Neural cell (in vitro differentiated cells): ENCODE measurements at regions not wholly inside any gene's neighbourhood (a gene's known extent, or its start where the extent isn't known, plus 50 kb on each side); places are given as distances from the start of the nearest gene placed in this dataset.

Experiments
- H2AFZ ChIP-seq: fragments of 200-600, 300-800 bp; sonication (generic), shearing (Covaris generic); 2 replicates; pipeline ENCODE4 v1.6.0; 2014; ENCODE audit warnings: low read depth, mild to moderate bottlenecking, antibody characterized with exemption, low read length, moderate library complexity
- H3F3A ChIP-seq: fragments of 200-600 bp; shearing (Covaris generic); 2 replicates; pipeline ENCODE4 v1.6.1; 2016; ENCODE audit warnings: mild to moderate bottlenecking, moderate library complexity, mixed read lengths, antibody characterized with exemption, low read length; ENCODE audit not compliant: insufficient read depth, poor library complexity, severe bottlenecking
- H3K27ac ChIP-seq: fragments of 200-600, 300-800 bp; sonication (generic), shearing (Covaris generic); 2 replicates; pipeline ENCODE4 v1.5.1; 2014; ENCODE audit warnings: mild to moderate bottlenecking, low read length, moderate library complexity
- H3K27me3 ChIP-seq: fragments of 300-800, 200-600 bp; sonication (generic), shearing (Covaris generic); 2 replicates; pipeline ENCODE4 v1.6.0; 2014; ENCODE audit warnings: mild to moderate bottlenecking, low read depth, low read length, moderate library complexity; ENCODE audit not compliant: insufficient read depth
- H3K36me3 ChIP-seq: fragments of 300-800, 200-600 bp; sonication (generic), shearing (Covaris generic); 2 replicates; pipeline ENCODE4 v1.5.1; 2014; ENCODE audit warnings: mild to moderate bottlenecking, antibody characterized with exemption, low read length, moderate library complexity; ENCODE audit not compliant: insufficient read depth
- H3K4me2 ChIP-seq: fragments of 300-800, 200-600 bp; sonication (generic), shearing (Covaris generic); 2 replicates; pipeline ENCODE4 v1.6.0; 2014; ENCODE audit warnings: mild to moderate bottlenecking, low read length
- H3K4me3 ChIP-seq: fragments of 300-800, 200-600 bp; sonication (generic), shearing (Covaris generic); 2 replicates; pipeline ENCODE4 v1.5.1; 2014; ENCODE audit warnings: mild to moderate bottlenecking, low read length, moderate library complexity
- H3K79me2 ChIP-seq: fragments of 200-600 bp; shearing (Covaris generic); replicated peaks from 2 replicates; pipeline ENCODE4 v1.6.0; 2014; ENCODE audit warnings: mild to moderate bottlenecking, low read length, moderate library complexity; ENCODE audit not compliant: insufficient read depth
- H3K9ac ChIP-seq: fragments of 300-800, 200-600 bp; sonication (generic), shearing (Covaris generic); 2 replicates; pipeline ENCODE4 v1.6.1; 2016; ENCODE audit warnings: mild to moderate bottlenecking, low read length, mixed read lengths
- H3K9me2 ChIP-seq: fragments of 200-600 bp; shearing (Covaris generic); 2 replicates; pipeline ENCODE4 v1.6.1; 2016; ENCODE audit warnings: mild to moderate bottlenecking, low read length, mixed read lengths; ENCODE audit not compliant: insufficient read depth
- H3K9me3 ChIP-seq: fragments of 200-600, 300-800 bp; sonication (generic), shearing (Covaris generic); 2 replicates; pipeline ENCODE4 v1.6.1; 2016; ENCODE audit warnings: mild to moderate bottlenecking, mixed run types, low read length, moderate library complexity, mixed read lengths
- H4K20me1 ChIP-seq: fragments of 200-600 bp; shearing (Covaris generic); 2 replicates; pipeline ENCODE4 v1.6.1; 2016; ENCODE audit warnings: mild to moderate bottlenecking, mixed run types; ENCODE audit not compliant: insufficient read depth
- CTCF ChIP-seq: fragments of 450-650 bp; IDR thresholded peaks from 2 replicates; pipeline ENCODE4 v1.5.1; 2014; ENCODE audit warnings: antibody characterized with exemption, mild to moderate bottlenecking, moderate library complexity; ENCODE audit not compliant: poor library complexity, severe bottlenecking
- EP300 ChIP-seq: fragments of 450-650 bp; conservative IDR thresholded peaks from 2 replicates; pipeline ENCODE4 v1.6.1; 2014; ENCODE audit warnings: antibody characterized with exemption, mild to moderate bottlenecking, moderate library complexity; ENCODE audit not compliant: poor library complexity, severe bottlenecking
- EZH2 ChIP-seq: fragments of 200-600, 300-800 bp; shearing (Covaris generic), sonication (generic); IDR thresholded peaks from 2 replicates; pipeline ENCODE4 v1.6.1; 2014; ENCODE audit warnings: antibody characterized with exemption, low read length, borderline replicate concordance, mild to moderate bottlenecking; ENCODE audit not compliant: insufficient read depth, poor library complexity, severe bottlenecking
- MXI1 ChIP-seq: fragments of 450-650 bp; conservative IDR thresholded peaks from 2 replicates; pipeline ENCODE4 v1.6.1; 2014; ENCODE audit warnings: antibody characterized with exemption, mild to moderate bottlenecking; ENCODE audit not compliant: poor library complexity, severe bottlenecking
- POLR2AphosphoS5 ChIP-seq: IDR thresholded peaks from 2 replicates; pipeline ENCODE4 v1.6.1; 2012
- RAD21 ChIP-seq: fragments of 450-650 bp; conservative IDR thresholded peaks from 2 replicates; pipeline ENCODE4 v1.6.1; 2014; ENCODE audit warnings: antibody characterized with exemption, mild to moderate bottlenecking, moderate library complexity
- REST ChIP-seq: IDR thresholded peaks from 2 replicates; pipeline ENCODE4 v1.6.1; 2012; ENCODE audit warnings: borderline replicate concordance
- SMC3 ChIP-seq: fragments of 450-650 bp; conservative IDR thresholded peaks from 2 replicates; pipeline ENCODE4 v1.6.1; 2014; ENCODE audit warnings: antibody characterized with exemption, mild to moderate bottlenecking, moderate library complexity; ENCODE audit not compliant: poor library complexity
- TAF1 ChIP-seq: IDR thresholded peaks from 2 replicates; pipeline ENCODE4 v1.6.1; 2012; ENCODE audit warnings: low read depth

- TF ChIP-seq REST (no peak), EP300 (no peak), POLR2AphosphoS5 (no peak), SMC3 (no peak), RAD21 (no peak), CTCF (no peak), TAF1 (no peak), MXI1 (no peak), EZH2 (no peak)
- H2AFZ ChIP-seq = no peak overlapping the region
- no peaks in the 10 kb centered on the region for H3K9me2 ChIP-seq
- H3K27ac ChIP-seq = no peak overlapping the region
- H3K4me3 ChIP-seq = no peak overlapping the region
- H3F3A ChIP-seq = no peaks in the 10 kb centered on the region
- H3K9me3 ChIP-seq = no peaks in the 10 kb centered on the region
- H3K79me2 ChIP-seq = no peaks in the 10 kb centered on the region
- H3K9ac ChIP-seq = no peak overlapping the region
- no peaks in the 10 kb centered on the region for H3K27me3 ChIP-seq
- H3K4me2 ChIP-seq = no peak overlapping the region
- H4K20me1 ChIP-seq = no peaks in the 10 kb centered on the region
- no peaks in the 10 kb centered on the region for H3K36me3 ChIP-seq
These were observed 321.3 kb downstream of the FOXO1 start for GRCh38 chr13:40345149-40345514.

GRCh38 chr13:40345654-40346372 is 320.6 kb downstream of the FOXO1 start:
- Histone ChIP-seq H3K27me3 (no peaks in the 10 kb centered on the region), H3K9me3 (no peaks in the 10 kb centered on the region), H3K9ac (no peak overlapping the region), H3K27ac (no peak overlapping the region), H3K4me3 (no peak overlapping the region), H2AFZ (no peak overlapping the region), H3K36me3 (no peaks in the 10 kb centered on the region), H3K79me2 (no peaks in the 10 kb centered on the region), H3K9me2 (no peaks in the 10 kb centered on the region), H3K4me2 (no peak overlapping the region), H4K20me1 (no peaks in the 10 kb centered on the region), H3F3A (no peaks in the 10 kb centered on the region)
- TF ChIP-seq MXI1 = no peak
- no peak for TF ChIP-seq SMC3
- TF ChIP-seq POLR2AphosphoS5 = no peak
- TF ChIP-seq EZH2 = no peak
